Endothelial cell of umbilical vein (primary cell): ENCODE measurements at regions not wholly inside any gene's neighbourhood (a gene's known extent, or its start where the extent isn't known, plus 50 kb on each side); places are given as distances from the start of the nearest gene placed in this dataset.

Experiments
- BruUV-seq: library from RNA; stranded (reverse); fragments of 400-500 nt; replicated peaks from 2 replicates; lab custom pipeline; 2021; lab: Mats Ljungman, UMichigan
- CTCF ChIA-PET: fragments of 300-600, 350-600 bp; sonication (Branson Sonifier 250); formaldehyde crosslinking; loops from one replicate; lab custom pipeline; 2021; ENCODE audit warnings: antibody characterized with exemption, inconsistent platforms; lab: Charles Lee
- POLR2A ChIA-PET: fragments of 300-600, 350-600 bp; sonication (Branson Sonifier 250); formaldehyde crosslinking; loops from one replicate; lab custom pipeline; 2021; ENCODE audit warnings: antibody characterized with exemption, inconsistent platforms; lab: Charles Lee
- DNase-seq: peaks from one replicate; pipeline ENCODE4 v3.0.0-alpha.2; 2011; ENCODE audit warnings: low read depth, low spot score
- FAIRE-seq: peaks from 2 replicates; lab custom pipeline; 2011; peaks lifted over from hg19 to GRCh38; lab: Jason Lieb, UNC
- H2AFZ ChIP-seq: 2 replicates; pipeline ENCODE4 v1.6.0; 2012; ENCODE audit warnings: low read depth, low read length, control low read depth, inconsistent platforms
- H3K27ac ChIP-seq: 2 replicates; pipeline ENCODE4 v1.5.1; 2011; ENCODE audit warnings: low read depth, mild to moderate bottlenecking, control low read depth, low read length, moderate library complexity; ENCODE audit not compliant: insufficient read depth
- H3K27me3 ChIP-seq, 2 experiments: 2 replicates each; pipeline versions ENCODE4 v1.6.0 to v1.6.1; 2011; ENCODE audit warnings: low read length in 2 of 2, mixed read lengths in 1 of 2; ENCODE audit not compliant: control insufficient read depth in 2 of 2, insufficient read depth in 2 of 2
- H3K36me3 ChIP-seq, 2 experiments: 2 replicates in 1 of 2; 3 replicates in 1 of 2; pipeline ENCODE4 v1.5.1; 2011; ENCODE audit warnings: low read length in 2 of 2, mild to moderate bottlenecking in 1 of 2, moderate library complexity in 1 of 2; ENCODE audit not compliant: control insufficient read depth in 2 of 2, insufficient read depth in 2 of 2; ENCODE audit errors: extremely low read depth in 1 of 2
- H3K4me1 ChIP-seq: 3 replicates; pipeline ENCODE4 v1.5.1; 2011; ENCODE audit warnings: mild to moderate bottlenecking, low read length; ENCODE audit not compliant: control insufficient read depth, insufficient read depth; ENCODE audit errors: extremely low read depth
- H3K4me2 ChIP-seq: 2 replicates; pipeline ENCODE4 v1.6.1; 2011; ENCODE audit warnings: low read length, control low read depth, mixed read lengths; ENCODE audit not compliant: insufficient read depth
- H3K4me3 ChIP-seq, 3 experiments: fragments of 200-600 bp in 1 of 3; sonication (generic), shearing (Covaris generic) in 1 of 3; replicated peaks in 1 of 3; 2 replicates each; pipeline ENCODE4 v1.5.1; 2011 to 2016; ENCODE audit warnings: control low read depth in 3 of 3, low read length in 3 of 3, mild to moderate bottlenecking in 2 of 3, inconsistent platforms in 1 of 3, low read depth in 1 of 3, moderate library complexity in 1 of 3; ENCODE audit not compliant: insufficient read depth in 1 of 3
- H3K79me2 ChIP-seq: 2 replicates; pipeline ENCODE4 v1.6.0; 2012; ENCODE audit warnings: low read length, inconsistent platforms; ENCODE audit not compliant: control insufficient read depth, insufficient read depth
- H3K9ac ChIP-seq: replicated peaks from 2 replicates; pipeline ENCODE3; 2011; ENCODE audit warnings: low read length, control low read depth; ENCODE audit not compliant: insufficient read depth; ENCODE audit errors: extremely low read depth
- H3K9me1 ChIP-seq: replicated peaks from 3 replicates; pipeline ENCODE4 v1.6.0; 2011; ENCODE audit warnings: mild to moderate bottlenecking, low read length; ENCODE audit not compliant: control insufficient read depth, insufficient read depth; ENCODE audit errors: extremely low read depth
- H3K9me3 ChIP-seq: replicated peaks from 2 replicates; pipeline ENCODE4 v1.5.1; 2012; ENCODE audit warnings: low read length, inconsistent platforms; ENCODE audit not compliant: control insufficient read depth, insufficient read depth
- H4K20me1 ChIP-seq: replicated peaks from 2 replicates; pipeline ENCODE3; 2011; ENCODE audit warnings: mild to moderate bottlenecking, low read length; ENCODE audit not compliant: control insufficient read depth, insufficient read depth; ENCODE audit errors: extremely low read depth
- EZH2 ChIP-seq: IDR thresholded peaks from 2 replicates; pipeline ENCODE4 v1.6.1; 2012; ENCODE audit warnings: borderline replicate concordance, low read depth, mild to moderate bottlenecking, moderate library complexity, low read length, inconsistent platforms; ENCODE audit not compliant: severe bottlenecking
- FOS ChIP-seq: IDR thresholded peaks from 2 replicates; pipeline ENCODE4 v1.6.1; 2011; ENCODE audit warnings: mild to moderate bottlenecking, low read length, moderate library complexity, borderline replicate concordance; ENCODE audit not compliant: insufficient read depth
- GATA2 ChIP-seq: IDR thresholded peaks from 2 replicates; pipeline ENCODE4 v1.7.0; 2011; ENCODE audit warnings: low read depth, mild to moderate bottlenecking, moderate library complexity, mixed read lengths, low read length; ENCODE audit not compliant: insufficient read length, insufficient read depth
- JUN ChIP-seq: IDR thresholded peaks from 2 replicates; pipeline ENCODE4 v1.6.1; 2011; ENCODE audit warnings: borderline replicate concordance, low read depth; ENCODE audit not compliant: insufficient read length, insufficient read depth
- MAX ChIP-seq: IDR thresholded peaks from 2 replicates; pipeline ENCODE4 v1.6.1; 2011; ENCODE audit not compliant: insufficient read depth, insufficient read length
- MYC ChIP-seq: IDR thresholded peaks from one replicate; pipeline ENCODE4 v1.6.1; 2011; ENCODE audit warnings: mild to moderate bottlenecking, low read depth, low read length
- POLR2A ChIP-seq: IDR thresholded peaks from 2 replicates; pipeline ENCODE4 v1.6.1; 2012; ENCODE audit warnings: low read depth, mild to moderate bottlenecking, control low read depth, low read length
- POLR2AphosphoS5 ChIP-seq: IDR thresholded peaks from 2 replicates; pipeline ENCODE4 v1.6.1; 2012; ENCODE audit warnings: low read depth, mild to moderate bottlenecking, control low read depth, low read length, moderate library complexity; ENCODE audit not compliant: insufficient read depth
- dilution Hi-C: fragments of 300-500 bp; cut with MboI; formaldehyde crosslinking; loops from one replicate; pipeline ENCODE4 v1.15.0; 2019; ENCODE audit warnings: low sequenced_read_pairs; ENCODE audit not compliant: extremely low pct_ligation_motif_present
- intact Hi-C: fragments of 100-400 bp; cut with micrococcal nuclease; formaldehyde crosslinking; loops from one replicate; pipeline ENCODE4 v1.10.0; 2022
- TF ChIP-seq, protein P1 (sequence below), 2 donors: IDR thresholded peaks; 1 replicate in 1 of 2; 2 replicates in 1 of 2; pipeline ENCODE4 v1.5.1; 2011; ENCODE audit warnings: low read length in 2 of 2, mild to moderate bottlenecking in 2 of 2, moderate library complexity in 2 of 2, control low read depth in 1 of 2, inconsistent platforms in 1 of 2, low read depth in 1 of 2; ENCODE audit not compliant: insufficient read depth in 1 of 2; ENCODE audit errors: extremely low read depth in 1 of 2

GRCh38 chr15:36429707-36430106 is 149.7 kb upstream of the CDIN1 start:
- no peaks in the 10 kb centered on the region for H3K9me3 ChIP-seq
- H3K9me1 ChIP-seq = no peaks in the 10 kb centered on the region
- H3K79me2 ChIP-seq = no peaks in the 10 kb centered on the region
- H3K36me3 ChIP-seq = no peaks in the 10 kb centered on the region
- peaks cover 15% of the 10 kb centered on the region for H3K4me1 ChIP-seq
- H3K9ac ChIP-seq = no peak overlapping the region
- no peak overlapping the region for H2AFZ ChIP-seq
- H4K20me1 ChIP-seq = no peaks in the 10 kb centered on the region
- BruUV-seq = no TSS peak
- no peak overlapping the region for H3K27ac ChIP-seq
- ChIA-PET POLR2A (no interaction called here), CTCF (no interaction called here)
- H3K4me2 ChIP-seq = no peak overlapping the region
- intact Hi-C loops (loop anchor here (2.0 kb wide), 1 partner anchor 59 kb away; no protein-coding TSS in a partner anchor), dilution Hi-C loops (no loop called here)
- DNase-seq (no peak), FAIRE-seq (no peak)
- no peaks in the 10 kb centered on the region for H3K27me3 ChIP-seq
- TF ChIP-seq GATA2 (no peak), EZH2 (no peak), FOS (no peak), POLR2AphosphoS5 (no peak), POLR2A (no peak), MAX (no peak), JUN (no peak), MYC (no peak)
- TF ChIP-seq, protein P1, sequence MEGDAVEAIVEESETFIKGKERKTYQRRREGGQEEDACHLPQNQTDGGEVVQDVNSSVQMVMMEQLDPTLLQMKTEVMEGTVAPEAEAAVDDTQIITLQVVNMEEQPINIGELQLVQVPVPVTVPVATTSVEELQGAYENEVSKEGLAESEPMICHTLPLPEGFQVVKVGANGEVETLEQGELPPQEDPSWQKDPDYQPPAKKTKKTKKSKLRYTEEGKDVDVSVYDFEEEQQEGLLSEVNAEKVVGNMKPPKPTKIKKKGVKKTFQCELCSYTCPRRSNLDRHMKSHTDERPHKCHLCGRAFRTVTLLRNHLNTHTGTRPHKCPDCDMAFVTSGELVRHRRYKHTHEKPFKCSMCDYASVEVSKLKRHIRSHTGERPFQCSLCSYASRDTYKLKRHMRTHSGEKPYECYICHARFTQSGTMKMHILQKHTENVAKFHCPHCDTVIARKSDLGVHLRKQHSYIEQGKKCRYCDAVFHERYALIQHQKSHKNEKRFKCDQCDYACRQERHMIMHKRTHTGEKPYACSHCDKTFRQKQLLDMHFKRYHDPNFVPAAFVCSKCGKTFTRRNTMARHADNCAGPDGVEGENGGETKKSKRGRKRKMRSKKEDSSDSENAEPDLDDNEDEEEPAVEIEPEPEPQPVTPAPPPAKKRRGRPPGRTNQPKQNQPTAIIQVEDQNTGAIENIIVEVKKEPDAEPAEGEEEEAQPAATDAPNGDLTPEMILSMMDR (IDR thresholded peaks at IDR 0.05; ENCODE audit: extremely low read depth in 1 of 2, insufficient read depth in 1 of 2, low read depth in 1 of 2, low read length in 2 of 2) = no peak
- no peak overlapping the region for H3K4me3 ChIP-seq
